Activated CD8-positive, alpha-beta memory T cell treated with anti-CD3 and anti-CD28 coated beads for 1 hour (primary cell): ENCODE measurements at regions not wholly inside any gene's neighbourhood (a gene's known extent, or its start where the extent isn't known, plus 50 kb on each side); places are given as distances from the start of the nearest gene placed in this dataset.
A peak's percentile ranks its signal among the peaks of the same experiment; 100 is the strongest.
"Not testable (repeated sequence)": the region's sequence is repeated elsewhere in the genome, so short reads cannot be mapped to it uniquely, and the experiment has no call there.

Source experiments
- DNase-seq, 2 donors: peaks; one replicate each; pipeline ENCODE4 v3.0.0-alpha.2; 2020; ENCODE audit warnings: low read depth in 1 of 2; ENCODE audit errors: extremely low read depth in 1 of 2

DNA sequence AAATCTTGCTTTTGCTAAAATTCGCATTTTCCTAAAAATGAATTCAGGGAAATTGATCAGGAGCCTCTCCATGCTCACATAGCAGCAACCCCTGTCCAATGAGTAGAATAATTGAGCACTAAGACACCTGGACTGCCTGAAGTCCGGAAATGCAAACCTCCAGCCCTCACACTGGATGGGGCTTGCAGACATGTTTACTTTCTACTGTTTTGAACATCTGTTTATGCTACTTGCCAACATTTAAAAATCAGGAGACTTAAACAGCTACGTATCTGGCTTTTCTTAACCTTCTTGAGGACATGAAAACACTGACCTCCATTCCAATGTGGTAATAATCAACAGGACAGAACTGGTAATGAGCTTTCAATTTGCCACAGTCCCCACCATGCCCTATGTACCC, 184.4 kb downstream of the SHOX2 start:
- no peak for DNase-seq

DNA sequence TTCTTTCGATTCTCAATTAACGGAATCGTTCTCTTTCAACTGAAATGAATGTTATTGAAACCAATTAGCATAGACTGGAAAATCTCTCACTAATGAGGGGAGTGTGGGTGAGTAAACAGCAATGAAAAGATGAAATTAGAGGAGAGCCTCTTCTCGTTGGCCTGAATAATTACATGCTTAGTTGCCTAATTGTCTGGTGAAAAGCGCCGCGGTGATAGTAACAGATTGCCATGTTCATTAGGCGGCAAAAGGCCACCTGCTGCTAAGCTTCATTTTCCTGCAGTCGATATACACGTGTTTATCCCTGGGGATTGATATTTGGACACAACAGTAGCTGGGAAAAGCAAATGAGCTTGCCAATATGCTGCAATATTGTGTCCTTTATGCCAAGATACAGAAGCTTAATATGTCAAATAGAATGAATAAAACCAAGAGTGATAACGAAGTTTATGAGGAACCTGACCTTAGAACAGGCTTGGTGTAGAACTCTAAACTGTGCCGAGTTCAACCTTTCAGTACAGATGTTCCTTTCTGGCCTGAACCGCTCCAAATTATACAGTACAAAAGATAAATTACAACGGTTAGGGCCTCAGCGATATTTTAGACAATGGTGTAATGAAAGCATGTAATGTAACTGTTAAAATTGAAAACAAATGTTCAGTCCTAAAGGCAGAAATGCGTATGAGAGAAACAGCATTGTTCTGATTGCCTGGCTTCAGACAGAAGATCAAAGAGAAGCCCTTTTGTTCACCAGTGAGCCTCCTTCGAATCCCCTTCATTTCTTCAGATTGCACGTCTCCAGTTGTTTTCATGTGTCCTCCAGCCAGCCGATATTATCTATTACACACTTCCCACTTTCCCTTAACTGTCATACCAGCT, 185.2 kb downstream of the SHOX2 start:
- no peak for DNase-seq

DNA sequence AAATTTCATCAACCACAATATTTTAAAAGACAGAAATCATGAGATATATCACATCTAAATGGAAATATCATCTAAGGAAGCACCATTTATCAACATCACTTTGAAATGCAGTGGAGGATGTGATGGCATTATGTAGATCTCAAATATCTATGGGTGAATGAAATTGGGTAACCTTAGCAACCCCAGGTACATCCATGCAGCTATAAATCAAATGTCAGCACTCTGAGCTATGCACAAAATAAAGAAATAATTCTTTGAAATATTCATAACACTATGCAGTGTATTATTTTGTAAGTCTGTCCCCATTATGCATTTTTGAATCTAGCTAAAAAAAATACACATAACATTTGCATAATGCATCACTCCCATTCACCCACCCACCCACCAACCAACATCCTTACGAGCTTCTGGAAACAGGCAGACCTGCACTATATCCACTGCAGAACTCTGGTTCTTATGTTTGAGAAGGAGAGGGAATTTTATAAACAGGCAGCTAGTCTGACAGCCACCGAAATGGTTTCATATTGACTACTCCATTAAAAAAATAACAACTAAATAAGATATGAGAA, 186.8 kb downstream of the SHOX2 start:
- DNase-seq, result no peak

DNA sequence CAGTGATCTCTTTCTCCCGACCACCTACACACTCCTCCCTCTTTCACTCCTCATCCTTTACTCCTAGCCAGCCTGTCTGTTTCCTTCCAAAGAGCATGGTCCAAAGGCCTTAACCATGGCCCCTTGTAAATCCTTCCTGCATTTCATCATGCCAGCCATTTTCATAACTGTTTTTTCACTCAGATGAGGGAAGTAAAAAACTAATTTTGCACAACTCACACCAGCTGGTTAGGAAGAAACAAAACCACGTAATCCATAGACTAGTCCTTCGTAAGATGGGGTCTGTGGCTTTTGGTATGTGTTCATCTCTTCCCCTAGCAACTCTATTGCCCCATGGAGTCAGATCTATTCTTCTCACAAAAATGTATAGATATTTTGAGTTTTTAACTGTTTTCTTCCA, 187.8 kb downstream of the SHOX2 start:
- DNase-seq, result no peak

DNA sequence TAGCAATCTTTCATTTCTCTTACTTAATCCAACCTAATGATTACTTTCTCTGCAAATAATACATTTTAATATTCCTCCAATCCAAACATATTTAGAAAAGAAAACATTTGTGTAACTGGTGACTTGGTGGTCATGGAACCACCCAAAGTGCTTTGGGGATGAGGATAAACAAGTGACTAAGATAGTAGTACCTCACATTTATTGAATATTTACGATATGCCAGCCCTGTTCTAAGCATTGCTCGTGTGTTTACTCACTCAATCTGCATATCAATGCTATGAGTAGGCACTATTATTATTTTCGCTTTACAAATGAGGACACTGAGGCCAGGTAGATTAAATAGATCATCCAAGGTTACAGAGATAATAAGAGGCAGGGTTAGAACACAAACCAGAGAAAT, 189.5 kb downstream of the SHOX2 start:
- no peak for DNase-seq

DNA sequence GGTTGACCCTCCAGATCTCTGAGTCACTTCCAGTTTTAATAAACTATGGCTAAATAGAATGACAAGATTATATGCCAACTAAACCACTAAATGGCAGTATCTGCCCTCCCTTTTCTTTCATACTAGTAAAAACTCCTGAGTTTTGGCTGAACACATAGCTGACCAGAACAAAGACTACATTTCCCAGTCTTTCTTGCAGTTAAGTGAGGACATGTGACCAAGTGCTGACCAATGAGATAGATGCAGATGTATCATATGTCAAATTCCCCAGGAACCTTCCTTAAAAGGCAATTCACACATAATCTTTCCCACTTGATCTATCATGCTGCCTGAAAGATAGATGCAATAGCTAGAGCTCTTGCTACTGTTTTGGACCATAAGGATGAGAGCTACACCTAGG, 191.3 kb downstream of the SHOX2 start:
- no peak for DNase-seq

DNA sequence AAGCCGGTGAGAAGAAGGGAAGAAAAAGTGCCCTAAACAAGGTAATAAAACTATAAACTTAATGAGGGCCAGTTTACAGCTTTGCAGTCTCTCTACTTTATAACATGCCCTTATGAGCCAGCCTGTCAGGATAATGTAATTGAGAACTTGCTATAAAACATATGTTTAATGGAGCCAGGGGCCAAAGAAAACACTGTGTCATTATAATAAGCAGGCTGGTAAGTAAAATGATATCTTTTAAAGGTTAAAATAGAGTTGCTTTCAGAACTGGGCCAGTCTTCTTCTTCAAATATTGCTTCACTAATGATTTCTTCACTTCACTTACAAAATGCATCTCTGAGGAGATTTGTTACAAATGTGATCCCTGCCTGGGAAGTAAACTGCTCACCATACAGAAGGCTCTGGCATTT, 192.5 kb downstream of the SHOX2 start:
- DNase-seq, result no peak

DNA sequence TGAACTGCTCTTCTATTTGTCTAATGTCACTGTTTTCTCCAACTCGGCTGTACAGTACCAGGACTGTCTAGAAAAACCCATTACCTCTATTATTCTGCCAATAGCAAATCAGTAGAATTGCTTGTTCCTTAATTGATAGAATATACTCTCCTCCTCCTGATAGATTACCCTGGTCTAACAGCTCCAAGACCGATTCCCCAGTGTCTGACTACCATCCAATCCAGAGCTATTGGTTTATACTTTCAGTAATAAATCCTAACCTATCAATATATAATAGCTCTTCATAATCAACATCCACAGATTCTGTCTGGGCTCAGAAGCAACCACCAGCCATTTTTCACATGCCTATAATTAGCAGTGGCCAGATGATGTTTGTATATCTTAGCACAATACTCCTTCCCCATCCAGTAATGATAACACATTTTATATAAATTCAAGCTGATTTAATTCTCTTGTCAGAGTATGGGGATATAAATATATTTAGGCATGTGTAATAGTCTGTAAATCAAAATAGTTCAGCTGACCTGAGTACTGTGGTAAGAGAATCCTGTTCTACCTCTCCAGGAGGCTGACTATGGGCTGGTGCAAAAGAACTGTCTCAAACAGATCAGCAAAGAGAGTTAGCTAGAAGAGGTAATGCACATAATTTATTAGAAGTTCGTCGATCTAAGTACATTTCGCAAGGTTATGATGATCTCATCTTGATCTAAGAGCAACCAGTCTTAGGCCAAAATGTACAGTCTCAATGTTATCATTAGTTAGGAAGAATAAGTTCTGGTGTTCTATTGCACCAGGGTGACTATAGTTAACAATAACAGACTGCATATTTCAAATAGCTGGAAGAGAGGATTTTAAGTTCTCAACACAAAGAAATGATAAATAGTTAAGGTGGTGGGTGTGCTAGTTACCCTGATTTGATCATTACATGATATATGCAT, 193.4 kb downstream of the SHOX2 start:
- DNase-seq, result no peak

DNA sequence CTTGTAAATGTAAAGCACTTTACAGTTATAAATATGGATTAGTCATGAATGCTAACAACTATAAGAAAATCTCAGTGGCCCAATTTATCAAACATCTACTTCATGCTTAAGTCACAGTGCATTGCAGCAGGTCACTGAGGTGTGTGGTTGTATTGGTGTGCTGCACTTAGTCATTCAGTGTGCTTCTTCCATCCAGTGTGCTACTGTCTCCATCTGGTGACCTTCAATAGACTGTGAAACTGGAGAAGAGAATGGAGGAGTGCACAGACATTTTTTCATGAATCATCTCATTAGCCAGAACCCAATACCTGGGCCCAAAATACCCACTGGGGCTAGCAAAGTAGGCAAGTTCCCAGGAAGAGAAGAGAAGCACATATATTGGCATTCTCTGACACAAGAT, 199.6 kb downstream of the SHOX2 start:
- no peak for DNase-seq

DNA sequence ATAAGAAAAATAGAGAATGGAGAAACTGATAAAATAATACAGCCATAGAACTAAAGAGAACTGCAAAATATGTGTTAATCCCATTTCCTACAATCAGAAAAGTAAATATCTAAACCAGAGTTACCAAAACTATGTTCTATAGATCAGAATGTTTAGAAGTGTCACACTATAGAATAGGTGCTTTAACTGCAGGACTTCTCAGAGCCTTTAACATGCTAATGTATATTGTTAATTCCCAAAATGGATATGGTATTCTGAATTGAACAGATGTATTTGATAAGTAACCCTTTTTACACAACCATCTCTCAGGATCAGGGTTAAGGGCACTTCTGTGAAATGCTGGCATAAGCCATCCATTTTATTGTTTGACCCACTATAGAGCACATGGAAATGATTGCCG, 200.3 kb downstream of the SHOX2 start:
- DNase-seq, result no peak

DNA sequence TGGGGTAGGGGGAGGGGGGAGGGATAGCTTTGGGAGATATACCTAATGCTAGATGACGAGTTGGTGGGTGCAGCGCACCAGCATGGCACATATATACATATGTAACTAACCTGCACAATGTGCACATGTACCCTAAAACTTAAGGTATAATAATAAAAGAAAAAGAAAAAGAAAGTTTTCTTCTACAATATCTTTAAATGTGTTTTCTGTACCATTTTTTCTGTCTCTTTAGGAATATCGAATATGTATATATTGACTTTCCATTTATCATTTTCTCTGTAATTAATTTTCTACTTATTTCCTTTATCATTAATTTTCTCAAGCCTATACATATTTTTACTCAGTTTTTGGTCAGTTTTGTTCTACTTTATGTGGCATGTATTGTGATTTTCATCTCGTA, 203.5 kb downstream of the SHOX2 start:
- not testable (repeated sequence) for DNase-seq

DNA sequence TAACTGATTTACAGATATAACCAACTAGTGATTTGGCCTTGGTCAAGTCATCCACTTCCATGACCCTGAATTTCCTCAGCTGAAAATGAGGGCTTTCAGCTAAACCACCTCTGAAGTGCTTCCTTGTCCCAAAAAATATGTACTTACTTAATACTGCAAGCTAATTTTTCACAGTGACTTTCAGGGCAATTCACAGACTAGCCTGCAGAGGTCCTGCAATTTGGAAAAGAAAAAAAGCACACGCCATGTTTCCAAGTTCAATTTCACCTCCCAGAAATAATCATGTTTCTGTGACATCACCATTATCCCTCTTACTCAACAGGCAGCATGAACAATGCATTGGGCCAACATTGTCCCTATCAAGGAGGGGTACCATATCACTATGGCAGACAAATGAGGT, 218.2 kb downstream of the SHOX2 start:
- DNase-seq, result no peak

DNA sequence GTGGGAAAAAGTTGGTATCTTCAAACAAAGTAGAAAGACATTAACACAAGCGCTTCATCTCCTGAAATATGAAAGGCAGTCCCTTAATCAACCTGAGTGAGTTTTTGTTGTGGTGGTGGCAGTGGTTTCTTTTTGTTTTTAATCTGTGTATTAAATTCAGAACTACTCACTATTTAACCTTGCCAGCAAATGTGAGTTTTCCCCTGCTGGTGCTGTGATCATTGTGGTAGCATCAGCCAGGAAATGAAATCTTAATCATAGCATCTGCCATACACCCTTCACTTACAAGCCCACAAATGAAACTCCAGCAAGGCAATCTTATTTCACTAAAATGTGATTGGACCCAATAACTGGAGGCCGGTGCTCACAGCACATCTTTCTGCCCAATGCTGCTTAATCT, 229.7 kb downstream of the SHOX2 start:
- DNase-seq, result no peak

DNA sequence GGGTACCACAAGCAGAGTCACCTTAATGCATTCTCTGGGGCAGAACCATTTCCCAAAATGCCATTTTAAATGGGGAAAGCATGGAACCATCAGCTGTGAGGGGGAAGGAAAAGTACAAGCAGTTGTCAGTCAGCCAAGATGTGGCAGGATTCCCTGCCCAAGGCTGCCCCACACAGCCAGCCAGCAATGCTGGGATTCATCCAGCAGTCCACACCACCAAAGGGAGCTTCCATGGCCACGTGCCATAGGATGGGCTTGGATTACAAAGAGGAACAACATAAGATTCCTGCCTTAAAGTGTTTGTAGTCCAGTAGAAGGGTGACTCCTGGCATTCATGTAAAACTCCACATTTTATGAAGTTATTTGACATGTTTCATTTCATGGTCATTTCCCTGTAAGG, 233.3 kb downstream of the SHOX2 start:
- no peak for DNase-seq

DNA sequence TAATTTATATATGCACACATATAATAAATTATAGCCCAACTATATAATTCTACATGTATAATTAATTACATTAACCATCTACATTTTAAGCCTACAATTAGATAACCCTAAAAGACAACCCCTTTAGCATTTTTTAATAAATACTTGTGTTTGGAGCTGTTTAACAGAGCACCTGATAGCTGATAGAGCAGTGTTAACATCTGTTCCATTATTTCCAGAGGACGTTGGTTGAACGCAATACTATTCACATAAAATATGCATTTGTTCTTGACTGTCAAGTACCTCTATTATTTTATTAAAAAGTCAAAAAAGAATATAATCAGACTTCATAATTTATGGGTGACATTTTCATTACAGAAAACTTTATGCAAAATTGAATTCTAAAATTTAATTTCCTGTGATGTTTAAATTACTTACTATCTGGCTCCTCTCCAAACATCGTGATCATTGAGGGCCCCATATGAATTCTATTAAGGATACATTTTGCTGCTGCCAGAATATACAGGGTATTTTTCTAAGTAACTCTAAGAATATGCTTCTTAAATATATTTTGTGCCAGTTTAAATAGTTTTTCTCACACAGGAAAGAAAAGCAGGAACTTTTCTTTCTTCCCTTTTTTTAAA, 234.3 kb downstream of the SHOX2 start:
- no peak for DNase-seq

DNA sequence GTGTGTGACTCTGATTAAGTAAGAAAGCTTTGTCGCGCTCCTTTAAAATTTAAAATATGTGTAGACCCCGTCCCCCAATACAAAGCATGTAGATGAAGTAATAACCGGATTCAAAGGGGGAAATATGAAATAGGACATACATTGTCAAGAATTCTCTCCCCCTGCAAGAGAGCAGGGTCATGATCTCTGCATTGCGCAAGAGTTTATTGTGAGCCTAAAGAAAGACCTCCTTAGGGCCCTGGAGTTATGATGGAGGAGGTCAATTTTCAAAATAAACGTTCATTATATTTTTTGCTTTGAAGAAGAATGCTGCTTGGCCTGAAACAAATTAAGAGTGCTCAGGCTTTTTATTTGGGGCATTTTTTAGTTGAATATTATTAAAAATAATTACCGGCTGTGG, 235.0 kb downstream of the SHOX2 start:
- no peak for DNase-seq

DNA sequence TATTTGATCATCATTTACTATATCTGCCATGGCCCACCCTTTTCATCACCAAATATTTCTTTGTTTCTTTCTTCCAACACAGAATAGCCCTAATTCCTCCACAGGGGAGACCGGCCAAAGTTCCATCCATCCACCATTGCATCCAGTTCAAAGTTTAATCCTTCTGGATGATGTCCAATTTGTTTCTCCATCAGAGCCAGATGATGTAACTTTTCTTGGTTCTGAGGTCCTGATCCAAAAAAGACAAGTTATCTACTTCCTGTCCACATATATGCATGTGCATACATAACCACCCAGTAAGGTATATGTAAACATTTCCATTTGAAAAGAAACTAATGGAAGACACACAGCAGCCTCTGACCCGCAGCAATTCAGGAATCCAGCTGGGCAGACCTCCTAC, 237.3 kb downstream of the SHOX2 start:
- DNase-seq, result no peak

DNA sequence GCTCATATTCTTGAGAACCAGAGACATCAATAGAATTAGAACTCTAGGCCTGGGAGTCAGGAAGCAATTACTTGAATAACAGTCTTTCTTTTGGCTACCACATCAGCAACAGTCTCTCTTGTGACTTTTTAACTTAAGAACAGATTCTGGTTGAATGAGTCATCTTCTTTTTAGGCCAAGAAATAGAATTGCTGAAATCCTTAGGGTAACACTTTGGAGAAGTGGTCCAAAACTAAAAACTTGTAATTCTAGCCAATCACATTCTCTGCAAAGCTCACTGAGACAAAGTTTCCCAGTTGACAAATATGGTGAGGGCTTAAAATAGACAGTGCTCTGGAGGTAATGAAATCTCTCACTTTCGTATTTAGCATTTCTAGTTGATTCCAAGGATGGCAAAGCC, 238.0 kb downstream of the SHOX2 start:
- no peak for DNase-seq

DNA sequence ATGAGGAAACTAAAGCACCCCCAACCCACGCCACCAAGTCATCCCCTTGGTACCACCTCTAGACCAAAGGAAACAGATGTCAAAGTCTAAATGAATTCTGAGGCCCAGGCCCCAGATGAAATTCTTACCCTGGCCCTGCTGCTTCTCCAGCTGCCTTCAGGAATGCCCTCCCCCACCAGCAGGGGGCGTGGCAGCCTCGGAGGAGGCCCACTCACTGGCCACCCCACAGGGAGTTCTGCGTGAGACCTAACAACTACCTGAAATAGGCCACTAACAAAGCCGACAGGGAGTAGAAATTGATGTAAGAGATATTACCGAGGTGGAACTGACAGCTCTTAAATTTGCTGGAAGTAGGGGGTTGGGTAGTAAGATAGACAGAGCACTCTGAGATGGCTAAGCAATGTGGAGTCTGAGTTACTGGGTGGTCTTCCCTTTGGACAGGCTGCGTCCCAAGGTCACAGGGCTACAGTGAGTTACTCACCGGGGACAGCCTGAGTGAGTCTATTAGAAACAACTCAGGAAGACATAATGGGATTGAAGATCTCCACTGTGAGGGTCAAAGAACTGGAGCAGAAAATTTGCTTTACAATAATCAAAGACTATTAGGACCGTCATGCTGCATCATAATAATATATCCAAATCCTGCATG, 240.7 kb downstream of the SHOX2 start:
- DNase-seq, result peak in 1 of 2 donors; percentile 13

DNA sequence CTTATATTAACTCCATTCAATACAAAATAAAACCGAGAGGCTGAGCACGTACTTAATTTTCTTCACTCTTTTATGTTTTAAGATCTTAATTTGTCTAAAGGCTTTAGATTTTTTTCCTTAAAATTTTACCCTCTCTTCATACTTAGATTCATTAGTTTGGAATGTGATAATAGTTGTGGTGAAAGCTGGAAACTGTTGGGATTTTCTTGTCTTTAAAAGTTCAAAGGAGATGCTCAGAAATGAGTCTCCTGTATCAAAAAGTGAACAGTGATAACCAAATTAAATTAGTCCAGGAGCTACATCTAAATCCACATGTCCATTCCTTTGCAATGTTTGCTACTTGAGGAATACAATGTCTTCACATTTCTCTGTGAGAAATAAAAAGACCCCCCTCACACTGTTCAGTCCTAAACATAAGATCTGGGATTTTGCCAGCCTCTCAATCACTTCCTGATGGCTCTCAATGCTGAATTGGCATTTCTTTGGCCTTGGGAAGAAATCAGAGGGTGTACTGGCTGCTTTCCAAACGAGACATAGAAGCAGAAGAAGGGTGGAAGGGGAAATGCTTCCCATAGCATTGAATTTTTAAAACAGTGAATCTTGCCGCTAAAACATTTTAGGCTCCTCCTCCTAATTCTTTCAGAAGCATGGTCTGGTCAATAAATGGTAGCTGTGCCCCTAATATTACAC, 245.0 kb downstream of the SHOX2 start:
- DNase-seq, result no peak
